Epidermal melanocyte (primary cell): ENCODE measurements at regions not wholly inside any gene's neighbourhood (a gene's known extent, or its start where the extent isn't known, plus 50 kb on each side); places are given as distances from the start of the nearest gene placed in this dataset.

Experiments
- DNase-seq: peaks from one replicate; pipeline ENCODE4 v3.0.0; 2011; ENCODE audit warnings: low spot score; ENCODE audit not compliant: insufficient read length

- DNase-seq = no peak
These were observed 210.4 kb upstream of the HCCS start for GRCh38 chrX:10900585-10901289.

- no peak for DNase-seq
These were observed 209.9 kb upstream of the HCCS start for GRCh38 chrX:10901290-10901633.

- DNase-seq = no peak
These were observed 209.1 kb upstream of the HCCS start for GRCh38 chrX:10902001-10902400.

DNA sequence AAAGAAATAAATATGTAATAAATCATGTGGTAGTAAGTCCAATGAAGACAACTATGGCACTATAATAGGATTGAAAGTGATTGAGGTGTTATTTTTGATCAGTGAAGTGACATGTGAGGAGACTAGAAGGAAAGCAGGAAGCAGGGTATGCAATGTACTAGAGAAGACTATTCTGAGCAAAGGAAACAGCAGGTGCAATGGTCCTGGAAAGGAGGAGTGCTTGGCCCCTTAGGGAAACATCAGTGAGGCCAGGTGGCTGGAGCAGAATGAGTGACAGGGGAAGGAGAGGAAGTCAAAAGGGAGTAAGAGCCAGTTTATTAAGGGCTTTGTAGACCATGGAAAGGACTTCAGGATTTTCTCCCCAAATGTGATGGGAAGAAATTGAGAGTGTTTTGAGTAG lies 207.6 kb upstream of the HCCS start:
- DNase-seq = no peak

- no peak for DNase-seq
These were observed 206.9 kb upstream of the HCCS start for GRCh38 chrX:10904220-10904619.

GRCh38 chrX:10906866-10907265 lies 204.3 kb upstream of the HCCS start:
- no peak for DNase-seq

DNA sequence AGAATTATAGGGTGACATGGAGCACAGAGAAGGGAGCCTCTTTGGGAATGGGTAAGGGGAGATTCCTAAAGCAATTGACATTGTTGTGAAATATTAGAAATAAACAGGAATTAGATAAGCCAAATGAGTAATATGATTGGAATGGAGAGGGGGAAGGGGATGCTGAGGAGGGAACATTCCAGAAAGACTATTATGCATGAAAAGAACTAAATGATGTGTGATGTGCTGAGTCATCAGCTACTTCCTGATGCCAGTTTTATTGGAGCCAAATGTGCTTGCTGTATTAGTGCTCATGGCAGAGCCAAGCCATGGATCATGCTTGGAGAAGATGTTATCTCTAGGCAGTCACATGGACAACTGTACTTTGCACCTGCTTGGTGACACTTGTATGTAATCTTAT lies 189.0 kb upstream of the HCCS start:
- peak; percentile 17 for DNase-seq

GRCh38 chrX:10922835-10923234 lies 188.3 kb upstream of the HCCS start:
- no peak for DNase-seq

- no peak for DNase-seq
These were observed 187.7 kb upstream of the HCCS start for GRCh38 chrX:10923466-10923865.

GRCh38 chrX:10926404-10926803 lies 184.7 kb upstream of the HCCS start:
- DNase-seq = no peak

DNA sequence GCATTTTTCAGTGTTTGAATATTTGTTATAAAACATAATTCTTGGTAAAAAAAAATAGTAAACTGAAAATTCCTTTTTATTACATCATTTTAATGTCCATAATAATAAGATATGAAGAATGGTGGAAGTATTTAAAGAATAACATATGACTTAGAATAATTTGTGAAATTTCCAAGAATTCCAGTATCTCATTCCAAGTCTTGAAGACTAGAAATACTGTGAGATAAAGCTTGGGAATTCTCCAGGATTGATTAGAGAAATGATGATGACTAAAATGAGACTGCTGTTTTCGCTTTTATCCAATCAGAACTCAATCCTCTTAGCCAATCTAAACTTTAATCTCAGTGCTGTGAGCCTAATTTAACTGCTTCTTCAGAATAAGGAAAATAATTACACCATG lies 184.2 kb upstream of the HCCS start:
- DNase-seq = no peak

DNA sequence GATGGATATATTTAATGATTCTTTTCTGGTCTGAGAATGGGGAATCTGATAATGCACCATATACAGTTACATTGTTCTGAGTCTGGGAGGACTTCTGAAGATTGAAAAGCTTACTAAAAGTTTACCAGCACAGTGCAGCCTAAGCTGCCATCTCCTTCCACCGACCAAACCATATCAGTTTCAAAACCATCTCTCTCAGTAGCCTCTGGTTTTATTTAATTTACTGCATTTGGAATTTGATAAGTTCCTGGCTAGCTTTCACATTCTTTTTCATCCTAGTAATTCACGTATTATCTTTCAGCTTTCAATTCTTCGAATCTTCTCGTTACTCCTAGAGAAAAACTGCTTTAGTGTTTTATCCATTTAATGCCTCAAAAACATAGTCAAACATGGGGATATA lies 181.4 kb upstream of the HCCS start:
- DNase-seq = no peak

DNA sequence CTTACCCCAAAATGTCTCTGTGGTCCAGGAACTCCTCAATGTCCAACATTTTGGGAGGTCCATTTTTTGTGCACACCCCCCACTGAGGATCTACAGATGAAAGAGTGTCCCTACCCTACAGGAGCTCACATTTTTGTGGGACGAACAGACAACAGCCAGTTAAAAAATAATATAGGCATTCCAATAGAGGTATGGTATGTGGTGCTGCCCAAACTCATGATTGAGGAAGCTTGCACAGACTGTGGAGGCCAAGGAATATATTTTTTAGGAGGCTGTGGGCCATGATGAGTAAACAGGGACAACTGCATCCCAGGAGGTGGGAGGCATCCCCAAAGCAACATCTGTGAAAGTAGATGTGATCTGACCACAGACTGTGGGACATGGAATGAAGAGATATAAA lies 181.0 kb upstream of the HCCS start:
- no peak for DNase-seq

GRCh38 chrX:10931976-10932375 lies 179.2 kb upstream of the HCCS start:
- no peak for DNase-seq

GRCh38 chrX:10932842-10933440 lies 178.2 kb upstream of the HCCS start:
- no peak for DNase-seq

GRCh38 chrX:10935501-10935900 lies 175.6 kb upstream of the HCCS start:
- no peak for DNase-seq

DNA sequence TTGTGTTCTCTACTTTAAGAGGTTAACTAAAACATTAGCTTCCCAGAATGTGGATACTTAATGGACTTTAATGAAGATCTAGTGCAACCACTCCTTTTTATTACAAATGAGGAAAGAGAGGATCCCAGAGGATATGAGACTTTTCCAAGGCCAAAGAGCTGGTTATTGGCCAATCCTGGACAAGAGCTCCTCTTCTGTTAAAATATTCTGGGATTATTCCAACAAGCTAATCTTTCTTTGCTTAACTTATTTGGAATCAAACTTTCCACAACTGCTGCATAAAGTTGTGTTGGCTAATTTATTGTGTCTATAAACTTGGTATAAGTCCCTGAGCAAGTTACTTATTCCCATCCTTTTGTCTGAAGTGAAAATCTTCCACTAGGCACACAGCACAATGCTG lies 174.2 kb upstream of the HCCS start:
- DNase-seq = no peak

DNA sequence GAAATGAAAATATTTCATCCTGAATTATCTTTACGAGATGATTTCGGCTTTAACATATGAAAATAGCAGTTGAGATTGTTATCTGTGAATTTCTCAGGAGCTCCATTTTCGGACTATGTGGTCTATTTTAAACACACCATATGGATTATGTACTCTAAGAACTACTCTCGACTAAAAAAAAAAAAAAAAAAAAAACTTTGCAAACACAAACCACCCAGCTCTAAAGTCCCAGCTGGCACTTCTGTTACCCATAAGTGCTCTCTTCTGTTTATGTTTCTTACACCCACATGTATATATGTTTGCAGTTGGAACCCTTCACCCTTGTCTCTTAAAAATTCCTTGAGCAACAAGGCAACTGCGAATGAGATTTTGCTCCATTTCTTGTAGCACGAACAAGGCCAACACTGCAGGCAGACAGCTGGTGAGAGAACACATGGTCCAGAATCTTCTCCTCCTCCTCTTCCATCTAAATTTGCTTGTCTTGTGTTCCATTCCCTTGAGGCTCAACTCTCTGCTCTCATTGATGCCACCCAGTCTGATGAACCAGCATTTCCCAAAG lies 172.7 kb upstream of the HCCS start:
- DNase-seq = no peak

DNA sequence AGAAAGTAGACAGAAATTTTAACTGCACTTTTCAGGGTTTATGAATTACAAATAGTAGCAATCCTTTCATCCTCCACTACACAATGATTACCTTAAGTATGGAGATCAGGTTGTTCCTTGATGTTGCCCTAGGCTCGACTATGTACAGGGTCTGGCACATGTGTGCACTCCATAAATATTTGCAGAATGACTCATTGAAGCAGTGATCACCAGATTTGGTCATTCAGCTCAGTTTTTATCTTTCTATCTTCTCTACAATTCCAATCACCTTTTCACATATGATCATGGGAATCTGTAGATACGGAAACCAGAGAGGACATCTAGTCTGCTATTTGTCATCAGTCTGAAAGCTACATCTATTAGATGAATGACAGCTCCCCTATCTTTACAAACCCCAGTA lies 171.7 kb upstream of the HCCS start:
- no peak for DNase-seq

DNA sequence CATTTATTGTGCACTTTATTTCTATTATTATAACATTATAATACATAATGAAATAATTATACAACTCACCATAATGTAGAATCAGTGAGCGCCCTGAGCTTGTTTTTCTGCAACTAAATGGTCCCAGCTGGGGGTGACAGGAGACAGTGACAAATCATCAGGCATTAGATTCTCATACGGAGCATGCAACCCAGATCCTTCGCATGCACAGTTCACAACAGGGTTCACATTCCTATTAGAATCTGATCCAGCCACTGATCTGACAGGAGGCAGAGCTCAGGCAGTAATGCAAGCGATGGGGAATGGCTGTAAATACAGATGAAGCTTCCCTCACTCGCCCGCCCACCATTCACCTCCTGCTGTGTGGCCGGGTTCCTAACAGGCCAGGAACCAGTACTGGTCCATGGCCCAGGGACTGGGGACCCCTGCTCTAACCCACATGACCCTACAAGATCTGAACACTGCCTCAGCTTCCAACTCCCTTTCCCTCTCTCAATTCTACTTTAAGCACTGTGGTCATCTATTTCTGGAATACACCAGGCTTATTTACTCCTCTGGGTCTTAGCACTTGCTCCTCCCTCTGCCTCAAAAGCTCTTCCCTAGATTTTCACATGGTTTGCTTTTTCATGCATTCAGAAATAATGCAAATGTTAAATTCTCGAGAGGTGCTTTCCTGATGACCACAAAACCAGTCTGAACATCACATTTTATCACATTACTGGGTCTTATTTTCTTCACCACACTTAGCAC lies 166.8 kb upstream of the HCCS start:
- no peak for DNase-seq

GRCh38 chrX:10945498-10945897 lies 165.6 kb upstream of the HCCS start:
- DNase-seq = no peak

GRCh38 chrX:10949541-10949940 lies 161.6 kb upstream of the HCCS start:
- no peak for DNase-seq

GRCh38 chrX:10952619-10953018 lies 158.5 kb upstream of the HCCS start:
- no peak for DNase-seq
